GM21737 (cell line): ENCODE measurements at regions not wholly inside any gene's neighbourhood (a gene's known extent, or its start where the extent isn't known, plus 50 kb on each side); places are given as distances from the start of the nearest gene placed in this dataset.

Source experiments
- ATAC-seq: cut with Tn5 transposase; IDR thresholded peaks from one replicate; pipeline ENCODE4 v1.9.1; 2021; ENCODE audit warnings: mild to moderate bottlenecking, moderate library complexity; ENCODE audit not compliant: unreplicated experiment

GRCh38 chr13:107360010-107360409 lies 792.1 kb upstream of the ARGLU1 start:
- no peak for ATAC-seq

- no peak for ATAC-seq
Observed at GRCh38 chr13:107358866-107359265, 790.9 kb upstream of the ARGLU1 start.

- ATAC-seq, result no peak
Observed at GRCh38 chr13:107351305-107351704, 783.4 kb upstream of the ARGLU1 start.

- ATAC-seq, result no peak
Observed at GRCh38 chr13:107348925-107349324, 781.0 kb upstream of the ARGLU1 start.

DNA sequence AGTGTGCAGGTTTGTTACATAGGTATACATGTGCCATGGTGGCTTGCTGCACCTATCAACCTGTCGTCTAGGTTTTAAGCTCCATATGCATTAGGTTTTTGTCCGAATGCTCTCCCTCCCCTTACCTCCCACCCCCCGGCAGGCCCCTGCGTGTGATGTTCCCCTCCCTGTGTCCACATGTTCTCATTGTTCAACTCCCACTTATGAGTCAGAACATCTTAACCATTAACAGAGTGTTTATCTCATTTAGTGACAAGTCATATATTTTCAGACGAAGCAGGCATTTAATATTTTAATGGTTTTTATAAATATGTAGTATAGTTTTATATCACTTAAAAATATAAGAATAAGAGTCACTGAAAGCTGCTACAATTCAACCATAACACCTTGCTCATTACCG lies 780.5 kb upstream of the ARGLU1 start:
- ATAC-seq, result no peak

DNA sequence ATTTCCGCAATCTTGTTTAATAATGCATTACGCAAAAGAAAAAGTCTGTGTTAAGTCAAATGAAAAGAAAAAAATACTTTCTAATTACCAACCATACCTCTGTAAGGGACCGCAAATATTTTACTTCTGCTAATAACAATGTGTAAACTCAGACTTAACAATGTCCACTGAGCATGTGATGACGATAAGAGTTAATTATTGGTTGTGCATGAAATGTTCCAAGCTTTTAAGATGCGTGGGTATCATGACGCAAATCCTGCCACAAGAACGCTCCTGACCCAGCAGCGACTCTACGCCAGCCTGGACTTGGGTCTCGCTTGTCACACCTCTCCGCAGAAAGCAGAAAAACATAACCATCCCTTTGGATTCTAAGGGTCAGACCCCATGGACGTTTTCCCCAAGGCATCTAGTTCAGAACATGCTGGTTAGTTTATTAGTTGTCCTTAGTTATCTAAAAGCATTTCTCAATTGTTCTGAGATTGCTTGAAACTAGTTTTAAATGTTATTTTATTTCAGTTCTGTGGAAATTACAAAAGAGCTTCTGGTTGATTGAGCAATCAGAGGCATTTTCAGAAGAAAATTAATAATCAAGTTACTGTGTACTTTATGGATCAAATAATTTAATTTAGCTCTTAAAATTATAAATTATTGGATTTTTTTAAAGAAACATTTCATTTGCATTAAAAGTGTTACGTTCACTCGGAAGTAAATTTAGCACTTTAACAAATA lies 779.9 kb upstream of the ARGLU1 start:
- ATAC-seq, result no peak

GRCh38 chr13:107342747-107343146 lies 774.8 kb upstream of the ARGLU1 start:
- no peak for ATAC-seq

DNA sequence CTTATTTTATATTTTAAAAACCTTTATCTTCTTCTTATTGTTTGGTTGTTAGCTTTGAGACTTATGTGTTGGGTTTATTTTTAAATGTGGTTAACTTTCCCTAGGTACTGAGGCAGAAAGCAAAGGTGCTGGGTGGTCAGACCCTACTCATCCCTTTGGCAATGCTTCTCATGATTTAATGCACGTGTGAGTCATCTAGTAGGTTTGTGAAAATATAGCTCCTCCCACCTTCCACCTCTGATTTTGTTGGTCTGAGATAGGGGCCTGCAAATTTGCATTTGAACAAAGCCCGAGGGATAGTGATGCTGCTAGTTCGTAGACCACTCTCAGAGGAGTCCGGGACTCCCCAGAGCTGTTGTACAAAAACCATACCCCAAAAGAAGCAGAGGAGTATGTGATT lies 771.3 kb upstream of the ARGLU1 start:
- no peak for ATAC-seq

DNA sequence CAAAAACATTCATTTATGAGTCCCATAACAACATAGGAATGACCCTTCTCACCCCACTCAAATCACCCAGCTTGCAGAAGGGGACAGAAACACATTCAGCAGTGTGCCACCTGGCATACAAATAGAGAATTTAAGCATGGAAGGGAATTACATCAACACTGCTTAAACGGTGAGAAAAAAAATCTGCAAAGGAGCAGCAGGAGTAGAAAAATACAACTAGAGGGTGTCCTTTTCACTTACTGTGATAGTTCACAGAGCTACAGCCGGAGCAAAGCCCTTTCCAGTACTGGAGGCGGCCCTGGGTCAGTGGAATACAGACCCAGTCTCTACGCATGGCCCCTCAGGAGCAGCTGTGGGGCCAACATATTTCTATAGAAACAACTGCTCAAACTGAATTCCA lies 764.3 kb upstream of the ARGLU1 start:
- ATAC-seq, result no peak

GRCh38 chr13:107331359-107331758 lies 763.4 kb upstream of the ARGLU1 start:
- no peak for ATAC-seq

GRCh38 chr13:107330484-107330883 lies 762.5 kb upstream of the ARGLU1 start:
- ATAC-seq, result no peak

DNA sequence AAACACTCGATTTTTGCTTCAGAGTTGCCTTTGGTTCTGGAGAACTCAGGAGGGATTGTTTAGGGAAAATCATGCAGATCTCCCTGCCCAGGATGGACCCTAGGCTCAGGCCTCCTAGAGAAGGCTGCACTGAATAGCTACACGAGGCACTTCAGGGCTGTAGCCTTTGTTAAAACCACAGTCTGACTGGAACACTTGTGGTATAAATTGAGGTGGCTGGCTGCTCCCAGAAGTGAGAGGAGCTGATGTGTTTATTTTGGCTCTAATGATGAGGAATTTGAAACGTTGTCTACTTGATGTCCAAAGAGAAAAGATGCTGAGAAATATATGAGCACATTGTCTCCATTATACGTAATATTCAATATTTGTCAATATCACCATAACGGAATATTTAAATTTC lies 762.1 kb upstream of the ARGLU1 start:
- no peak for ATAC-seq

DNA sequence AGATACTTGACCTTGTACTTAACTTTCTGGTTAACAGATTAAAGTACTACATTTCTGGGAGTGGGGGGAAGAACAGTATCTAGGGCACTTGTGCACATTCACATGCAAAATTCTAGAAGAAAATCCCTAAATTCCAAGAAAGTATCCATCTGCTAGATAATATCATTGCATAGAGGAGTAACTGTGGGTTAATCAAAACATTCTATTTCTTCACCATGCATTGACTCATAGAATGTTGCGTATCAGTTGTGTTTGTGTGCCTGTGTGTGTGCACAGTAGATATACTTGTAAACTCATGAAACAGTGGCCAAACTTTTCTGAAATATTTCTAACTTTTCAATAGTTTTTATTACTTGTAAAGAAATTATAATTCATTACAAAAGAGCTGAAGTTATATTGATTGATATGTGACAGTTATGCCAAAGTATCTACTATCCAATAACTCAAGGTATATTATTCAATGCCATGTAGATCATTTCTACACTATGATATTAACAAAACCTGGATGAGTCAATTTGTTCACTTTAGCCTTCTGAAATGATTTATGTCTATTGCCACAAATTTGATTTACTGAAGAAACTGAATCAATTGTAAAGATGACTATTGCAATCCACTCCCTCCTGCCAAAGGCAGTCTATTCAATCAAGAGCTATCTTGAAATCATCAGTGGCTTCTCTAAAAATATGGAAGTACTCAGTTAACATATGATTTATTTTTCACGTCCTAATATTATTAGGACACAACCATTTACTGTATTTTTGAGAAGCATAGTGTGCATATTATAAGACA lies 756.7 kb upstream of the ARGLU1 start:
- ATAC-seq, result no peak

GRCh38 chr13:107322228-107322627 lies 754.3 kb upstream of the ARGLU1 start:
- no peak for ATAC-seq

DNA sequence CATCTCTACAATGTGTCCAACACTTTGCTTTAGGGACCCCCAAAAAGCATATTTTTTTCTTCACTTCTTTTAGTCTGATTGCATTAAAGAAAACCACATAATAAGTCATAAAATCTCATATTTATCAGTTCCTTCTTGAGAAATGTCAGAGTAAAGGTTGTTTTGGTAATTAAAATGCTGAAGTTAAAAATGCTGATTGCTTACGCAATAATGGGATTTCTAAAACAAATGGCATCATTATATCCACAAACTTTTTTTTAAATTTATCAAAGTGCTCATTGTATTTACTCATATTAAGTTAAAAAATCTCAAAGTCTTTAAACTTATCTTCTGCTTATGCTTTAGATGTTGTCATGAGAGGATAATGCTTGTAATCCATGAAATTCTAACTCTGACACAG lies 737.2 kb upstream of the ARGLU1 start:
- no peak for ATAC-seq

DNA sequence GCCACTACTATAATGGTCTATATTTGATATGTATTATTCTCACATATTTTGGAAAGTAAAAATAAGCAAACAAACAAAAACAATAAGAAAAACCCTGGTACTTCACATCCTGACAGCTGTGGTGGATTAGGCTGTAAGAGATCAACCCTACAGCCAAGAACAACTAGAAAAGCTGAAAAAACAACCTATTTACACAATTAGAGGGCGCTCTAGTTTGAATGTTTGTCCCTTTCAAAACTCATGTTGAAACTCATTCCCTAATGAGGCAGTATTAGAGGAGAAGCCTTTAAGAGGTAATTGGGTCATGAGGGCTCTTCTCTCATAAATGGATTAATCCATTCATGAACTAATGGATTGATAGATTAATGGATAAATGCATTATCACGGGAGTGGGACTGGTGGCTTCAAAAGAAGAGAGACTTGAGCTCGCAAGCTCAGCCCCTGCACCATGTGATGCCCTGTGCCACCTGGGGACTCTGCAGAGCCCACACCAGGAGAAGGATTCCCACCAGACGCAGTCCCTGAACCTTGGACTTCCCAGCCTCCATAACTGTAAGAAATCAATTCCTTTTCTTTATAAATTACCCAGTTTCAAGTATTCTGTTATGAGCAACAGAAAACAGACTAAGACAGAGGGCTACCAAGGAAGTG lies 733.9 kb upstream of the ARGLU1 start:
- no peak for ATAC-seq

DNA sequence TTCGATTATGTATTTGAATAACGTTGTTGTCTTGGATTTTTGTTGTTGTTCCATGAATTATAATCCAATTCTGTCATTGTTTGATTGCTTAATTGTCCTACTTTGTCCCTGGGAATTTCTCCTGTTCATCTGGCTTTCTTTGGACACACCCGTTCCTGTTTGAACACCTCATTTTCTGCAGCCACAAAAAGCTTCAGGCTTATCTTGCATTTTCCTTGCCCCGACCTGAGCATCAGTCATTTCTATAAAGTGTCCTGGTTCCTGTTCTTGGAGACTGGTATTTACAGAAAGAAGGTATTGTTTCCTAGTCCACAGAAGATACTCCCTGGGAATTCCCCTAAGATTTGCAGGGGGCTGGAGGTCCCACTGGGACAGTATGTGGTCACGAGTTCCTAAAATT lies 731.8 kb upstream of the ARGLU1 start:
- ATAC-seq, result no peak

DNA sequence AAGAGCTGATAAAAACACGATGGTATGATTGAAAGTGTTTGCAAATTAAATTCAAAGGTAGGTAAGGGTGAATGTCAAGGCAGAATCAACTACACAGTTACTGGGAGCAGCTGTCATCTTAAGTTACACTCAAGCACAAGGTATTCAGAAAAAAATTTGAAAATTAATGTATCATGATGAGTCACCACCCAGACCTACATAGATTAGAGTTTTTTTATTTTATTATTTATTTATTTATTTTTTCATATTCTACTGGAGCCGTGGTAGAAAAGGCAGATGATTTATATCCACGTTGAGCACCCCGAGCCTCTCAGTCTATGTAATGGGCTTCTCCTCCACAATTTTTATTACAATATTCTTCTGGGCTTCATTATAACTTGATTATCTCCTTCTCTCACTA lies 728.9 kb upstream of the ARGLU1 start:
- no peak for ATAC-seq

GRCh38 chr13:107295416-107296140 lies 727.6 kb upstream of the ARGLU1 start:
- no peak for ATAC-seq

DNA sequence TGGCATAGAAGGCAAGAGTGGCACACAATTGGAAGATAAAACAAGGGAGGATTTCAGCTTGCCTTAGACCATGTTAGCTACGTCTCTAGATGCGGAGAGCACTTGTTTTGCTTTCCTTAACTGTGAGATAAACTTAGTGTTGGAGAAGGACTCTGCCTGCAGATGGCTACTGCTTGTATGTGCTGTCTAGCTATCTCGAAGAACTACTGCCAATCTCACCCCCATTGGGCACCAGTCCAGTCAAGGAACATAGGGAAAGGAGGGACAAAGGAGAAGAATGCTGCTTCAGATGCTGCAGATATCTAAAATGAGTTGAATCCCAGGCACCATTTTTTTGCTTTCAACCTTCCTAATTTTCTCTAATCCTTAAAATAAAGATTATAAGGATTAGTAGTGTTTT lies 726.0 kb upstream of the ARGLU1 start:
- ATAC-seq, result no peak

GRCh38 chr13:107291875-107292274 lies 723.9 kb upstream of the ARGLU1 start:
- ATAC-seq, result no peak
